ENCODE measurements at regions not wholly inside any gene's neighbourhood (a gene's known extent, or its start where the extent isn't known, plus 50 kb on each side); places are given as distances from the start of the nearest gene placed in this dataset.
"Not testable (repeated sequence)": the region's sequence is repeated elsewhere in the genome, so short reads cannot be mapped to it uniquely, and the experiment has no call there.

DNA sequence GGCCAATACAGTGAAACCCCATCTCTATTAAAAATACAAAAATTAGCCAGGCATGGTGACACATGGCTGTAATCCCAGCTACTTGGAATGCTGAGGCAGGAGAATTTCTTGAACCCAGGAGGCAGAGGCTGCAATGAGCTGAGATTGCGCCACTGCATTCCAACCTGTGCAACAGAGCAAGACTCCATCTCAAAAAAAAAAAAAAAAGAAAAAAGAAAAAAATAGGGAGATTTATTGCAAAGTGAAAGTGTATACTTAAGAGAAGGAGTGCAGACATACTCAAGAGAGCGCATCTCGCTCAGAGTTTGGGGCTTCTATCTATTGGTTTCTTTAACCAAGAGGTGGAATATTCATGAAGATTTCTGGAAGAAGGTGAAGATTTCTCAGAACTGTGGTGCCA lies 708.4 kb downstream of the XPNPEP1 start:
- 90% methylated on average over 2 of the region's 3 CpGs for WGBS (ENCODE audit: insufficient coverage)
- POLR2A ChIA-PET, CTCF ChIA-PET: not testable (repeated sequence)

DNA sequence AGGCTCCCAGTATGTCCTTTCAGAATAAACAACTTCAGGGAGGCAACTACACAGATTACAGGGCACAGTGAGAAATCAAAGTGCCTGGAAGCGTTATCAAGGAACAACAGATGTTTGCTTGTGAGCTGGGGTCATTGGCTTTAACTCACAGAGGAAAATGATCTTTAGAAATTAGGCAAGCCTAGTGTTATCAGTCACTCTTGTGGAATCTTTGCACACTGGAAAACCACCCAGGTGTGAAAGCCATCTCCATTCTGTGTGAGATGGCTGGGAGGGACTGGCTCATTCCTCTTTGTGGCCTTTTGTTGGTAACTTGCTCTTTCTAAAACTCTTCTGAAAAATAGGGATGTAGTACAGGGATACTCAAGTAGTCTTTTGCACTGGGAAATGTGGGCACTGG lies 716.0 kb downstream of the XPNPEP1 start:
- Histone ChIP-seq H3K36me3 (ENCODE audit: control insufficient read depth in 4 of 4, insufficient read depth in 4 of 4, low read length in 3 of 4) (no peaks in the 10 kb centered on the region), H3K4me1 (ENCODE audit: control extremely low read depth in 1 of 4, control insufficient read depth in 4 of 4, insufficient read depth in 4 of 4, low read length in 3 of 4) (no peaks in the 10 kb centered on the region), H3K9me3 (ENCODE audit: control extremely low read depth in 1 of 5, control insufficient read depth in 4 of 5, insufficient read depth in 2 of 5, low read depth in 1 of 5, low read length in 4 of 5) (no peaks in the 10 kb centered on the region), H3K4me3 (ENCODE audit: control insufficient read depth in 1 of 7, extremely low read depth in 1 of 7, insufficient read depth in 4 of 7, low read depth in 2 of 7, low read length in 6 of 7) (no peak overlapping the region), H3K27ac (ENCODE audit: insufficient read depth in 1 of 2, low read depth in 1 of 2, low read length in 2 of 2, poor library complexity in 1 of 2, severe bottlenecking in 2 of 2) (no peak overlapping the region), H3K27me3 (replicated peaks in 2 of 5; ENCODE audit: control insufficient read depth in 4 of 5, insufficient read depth in 5 of 5, low read length in 4 of 5) (no peaks in the 10 kb centered on the region)
- DNase-seq, result no peak
- ChIA-PET CTCF (no interaction called here), POLR2A (no interaction called here)
- 78% methylated on average over 1 of the region's 1 CpG for WGBS (ENCODE audit: insufficient coverage)

More for the DNA sequence above, 708.4 kb downstream of the XPNPEP1 start:
- H3K27me3 ChIP-seq (replicated peaks in 2 of 5; ENCODE audit: control insufficient read depth in 4 of 5, insufficient read depth in 5 of 5, low read length in 4 of 5); H3K36me3 ChIP-seq (ENCODE audit: control insufficient read depth in 4 of 4, insufficient read depth in 4 of 4, low read length in 3 of 4); H3K9me3 ChIP-seq (ENCODE audit: control extremely low read depth in 1 of 5, control insufficient read depth in 4 of 5, insufficient read depth in 2 of 5, low read depth in 1 of 5, low read length in 4 of 5); DNase-seq; H3K4me1 ChIP-seq (ENCODE audit: control extremely low read depth in 1 of 4, control insufficient read depth in 4 of 4, insufficient read depth in 4 of 4, low read length in 3 of 4); H3K27ac ChIP-seq (ENCODE audit: insufficient read depth in 1 of 2, low read depth in 1 of 2, low read length in 2 of 2, poor library complexity in 1 of 2, severe bottlenecking in 2 of 2); H3K4me3 ChIP-seq (ENCODE audit: control insufficient read depth in 1 of 7, extremely low read depth in 1 of 7, insufficient read depth in 4 of 7, low read depth in 2 of 7, low read length in 6 of 7): not testable (repeated sequence)

DNA sequence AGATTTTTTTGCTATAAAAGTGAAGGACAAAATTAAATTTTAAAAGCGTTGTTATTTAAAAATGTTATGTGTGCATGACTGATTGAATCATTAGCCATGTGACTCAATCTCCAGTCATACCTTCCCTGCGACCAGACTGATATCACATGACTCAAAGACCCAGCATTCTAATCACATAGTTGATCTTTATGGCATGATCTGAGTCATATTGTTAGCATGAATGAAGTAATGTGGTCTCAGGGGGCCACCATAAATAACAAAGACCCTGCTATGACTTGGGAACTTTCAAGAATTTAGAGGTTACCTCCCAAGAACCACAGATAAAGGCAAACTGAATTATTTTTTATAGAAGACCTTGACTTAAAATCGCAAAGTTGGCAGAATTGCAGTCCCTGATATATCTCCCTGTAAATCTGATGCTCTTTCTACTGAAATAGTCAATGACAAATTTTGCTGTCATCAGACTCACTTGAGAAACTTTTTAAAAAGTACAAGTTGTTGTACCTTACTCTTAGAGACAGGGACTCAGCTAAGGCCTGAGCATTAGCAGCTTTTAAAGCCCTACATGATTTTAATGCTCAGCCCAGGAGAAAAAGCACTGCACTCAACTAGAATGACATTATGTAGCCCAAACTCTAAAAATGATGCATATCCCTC lies 717.3 kb downstream of the XPNPEP1 start:
- ChIA-PET CTCF (no interaction called here), POLR2A (no interaction called here)
- H3K4me3 ChIP-seq (ENCODE audit: control insufficient read depth in 1 of 7, extremely low read depth in 1 of 7, insufficient read depth in 4 of 7, low read depth in 2 of 7, low read length in 6 of 7), result no peak overlapping the region
- DNase-seq, result no peak
- H3K4me1 ChIP-seq (ENCODE audit: control extremely low read depth in 1 of 4, control insufficient read depth in 4 of 4, insufficient read depth in 4 of 4, low read length in 3 of 4), result no peaks in the 10 kb centered on the region
- 100% methylated on average over 1 of the region's 3 CpGs for WGBS (ENCODE audit: insufficient coverage)
- no peaks in the 10 kb centered on the region for H3K9me3 ChIP-seq (ENCODE audit: control extremely low read depth in 1 of 5, control insufficient read depth in 4 of 5, insufficient read depth in 2 of 5, low read depth in 1 of 5, low read length in 4 of 5)
- no peak overlapping the region for H3K27ac ChIP-seq (ENCODE audit: insufficient read depth in 1 of 2, low read depth in 1 of 2, low read length in 2 of 2, poor library complexity in 1 of 2, severe bottlenecking in 2 of 2)
- H3K27me3 ChIP-seq (replicated peaks in 2 of 5; ENCODE audit: control insufficient read depth in 4 of 5, insufficient read depth in 5 of 5, low read length in 4 of 5), result no peaks in the 10 kb centered on the region
- H3K36me3 ChIP-seq (ENCODE audit: control insufficient read depth in 4 of 4, insufficient read depth in 4 of 4, low read length in 3 of 4), result no peaks in the 10 kb centered on the region

DNA sequence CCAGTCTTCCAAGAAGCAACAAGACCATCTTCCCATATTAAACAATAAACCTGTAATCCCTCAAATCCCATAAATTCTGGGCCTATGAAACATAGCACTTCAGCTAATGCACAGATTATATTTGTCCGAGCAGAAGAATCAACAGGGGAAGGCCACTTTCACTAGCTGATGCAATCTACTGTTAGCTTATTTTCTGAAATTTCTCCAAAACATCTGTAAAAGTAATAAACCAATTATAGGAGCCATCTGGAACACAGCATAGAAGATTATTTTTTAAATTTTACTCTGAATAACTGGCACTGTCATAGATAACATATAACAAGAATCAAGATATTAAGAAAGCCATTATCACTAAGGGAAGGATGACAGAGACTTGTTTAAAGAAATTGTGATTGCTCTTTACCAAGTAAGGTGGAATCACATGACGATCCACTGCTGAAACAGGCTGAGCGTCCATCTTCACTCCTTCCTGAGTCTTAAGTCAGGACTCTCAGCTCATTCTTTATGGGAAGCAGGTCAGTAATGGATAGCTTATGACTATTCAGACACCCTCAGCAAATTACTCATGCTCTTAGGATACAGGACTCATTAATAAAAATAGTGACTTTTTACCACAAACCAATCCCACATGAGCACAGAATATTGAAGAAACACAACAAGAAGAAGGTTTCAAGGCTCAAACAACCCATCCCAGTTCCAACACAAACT lies 719.5 kb downstream of the XPNPEP1 start:
- ChIA-PET POLR2A (no interaction called here), CTCF (no interaction called here)
- no peaks in the 10 kb centered on the region for H3K36me3 ChIP-seq (ENCODE audit: control insufficient read depth in 4 of 4, insufficient read depth in 4 of 4, low read length in 3 of 4)
- no peaks in the 10 kb centered on the region for H3K27me3 ChIP-seq (replicated peaks in 2 of 5; ENCODE audit: control insufficient read depth in 4 of 5, insufficient read depth in 5 of 5, low read length in 4 of 5)
- no peak overlapping the region for H3K4me3 ChIP-seq (ENCODE audit: control insufficient read depth in 1 of 7, extremely low read depth in 1 of 7, insufficient read depth in 4 of 7, low read depth in 2 of 7, low read length in 6 of 7)
- no peak overlapping the region for H3K27ac ChIP-seq (ENCODE audit: insufficient read depth in 1 of 2, low read depth in 1 of 2, low read length in 2 of 2, poor library complexity in 1 of 2, severe bottlenecking in 2 of 2)
- no peak for DNase-seq
- H3K4me1 ChIP-seq (ENCODE audit: control extremely low read depth in 1 of 4, control insufficient read depth in 4 of 4, insufficient read depth in 4 of 4, low read length in 3 of 4), result no peaks in the 10 kb centered on the region
- WGBS (ENCODE audit: insufficient coverage), result 100% methylated on average over 2 of the region's 3 CpGs
- H3K9me3 ChIP-seq (ENCODE audit: control extremely low read depth in 1 of 5, control insufficient read depth in 4 of 5, insufficient read depth in 2 of 5, low read depth in 1 of 5, low read length in 4 of 5), result no peaks in the 10 kb centered on the region

DNA sequence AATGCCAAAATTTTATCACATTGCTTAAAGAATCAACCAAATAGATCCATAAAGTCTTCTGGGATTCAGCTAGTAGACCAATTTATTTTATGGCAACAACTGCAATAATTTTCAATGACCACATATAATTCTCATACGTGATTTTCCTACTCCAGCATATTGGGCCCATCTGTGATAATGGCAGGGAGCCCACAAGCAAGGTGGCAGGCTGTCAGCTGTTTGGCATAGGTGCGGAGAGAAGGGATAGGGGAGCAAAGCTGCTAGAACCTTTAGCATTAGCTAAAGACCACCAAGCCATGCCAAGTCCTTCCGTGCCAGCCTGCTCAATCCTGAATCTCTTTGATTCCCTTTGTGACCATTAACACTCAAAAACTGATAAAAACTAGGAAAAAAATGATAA lies 721.2 kb downstream of the XPNPEP1 start:
- Histone ChIP-seq H3K4me1 (ENCODE audit: control extremely low read depth in 1 of 4, control insufficient read depth in 4 of 4, insufficient read depth in 4 of 4, low read length in 3 of 4) (no peaks in the 10 kb centered on the region), H3K4me3 (ENCODE audit: control insufficient read depth in 1 of 7, extremely low read depth in 1 of 7, insufficient read depth in 4 of 7, low read depth in 2 of 7, low read length in 6 of 7) (no peak overlapping the region), H3K36me3 (ENCODE audit: control insufficient read depth in 4 of 4, insufficient read depth in 4 of 4, low read length in 3 of 4) (no peaks in the 10 kb centered on the region), H3K27me3 (replicated peaks in 2 of 5; ENCODE audit: control insufficient read depth in 4 of 5, insufficient read depth in 5 of 5, low read length in 4 of 5) (no peaks in the 10 kb centered on the region), H3K9me3 (ENCODE audit: control extremely low read depth in 1 of 5, control insufficient read depth in 4 of 5, insufficient read depth in 2 of 5, low read depth in 1 of 5, low read length in 4 of 5) (no peaks in the 10 kb centered on the region), H3K27ac (ENCODE audit: insufficient read depth in 1 of 2, low read depth in 1 of 2, low read length in 2 of 2, poor library complexity in 1 of 2, severe bottlenecking in 2 of 2) (no peak overlapping the region)
- CTCF ChIA-PET, result no interaction called here
- no peak for DNase-seq
- 93% methylated on average over 2 of the region's 3 CpGs for WGBS (ENCODE audit: insufficient coverage)
- POLR2A ChIA-PET, result no interaction called here

DNA sequence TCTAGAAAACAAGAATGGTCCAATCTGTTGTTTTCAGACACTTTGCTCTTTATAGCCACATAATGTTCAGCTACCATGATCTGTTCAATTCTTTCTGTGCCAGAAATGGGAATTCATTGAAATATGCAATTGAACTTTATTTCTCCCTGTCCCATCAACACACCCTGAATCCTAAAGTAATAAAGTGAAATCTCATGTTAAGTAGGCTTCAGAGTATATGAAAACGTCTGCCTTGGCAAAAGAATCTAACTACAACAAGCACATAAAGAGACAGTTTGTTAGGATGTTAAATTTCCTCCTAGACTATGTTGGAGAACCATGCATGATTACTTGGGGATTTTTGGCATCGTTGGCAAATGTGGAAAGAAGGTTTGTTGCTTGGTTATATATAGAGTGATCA lies 722.7 kb downstream of the XPNPEP1 start:
- H3K4me3 ChIP-seq (ENCODE audit: control insufficient read depth in 1 of 7, extremely low read depth in 1 of 7, insufficient read depth in 4 of 7, low read depth in 2 of 7, low read length in 6 of 7), result no peak overlapping the region
- H3K4me1 ChIP-seq (ENCODE audit: control extremely low read depth in 1 of 4, control insufficient read depth in 4 of 4, insufficient read depth in 4 of 4, low read length in 3 of 4), result no peaks in the 10 kb centered on the region
- H3K27ac ChIP-seq (ENCODE audit: insufficient read depth in 1 of 2, low read depth in 1 of 2, low read length in 2 of 2, poor library complexity in 1 of 2, severe bottlenecking in 2 of 2), result no peak overlapping the region
- no peaks in the 10 kb centered on the region for H3K36me3 ChIP-seq (ENCODE audit: control insufficient read depth in 4 of 4, insufficient read depth in 4 of 4, low read length in 3 of 4)
- WGBS (ENCODE audit: insufficient coverage), result no CpG with 5 or more reads among the region's 2 CpGs
- POLR2A ChIA-PET, result no interaction called here
- CTCF ChIA-PET, result no interaction called here
- no peaks in the 10 kb centered on the region for H3K9me3 ChIP-seq (ENCODE audit: control extremely low read depth in 1 of 5, control insufficient read depth in 4 of 5, insufficient read depth in 2 of 5, low read depth in 1 of 5, low read length in 4 of 5)
- no peaks in the 10 kb centered on the region for H3K27me3 ChIP-seq (replicated peaks in 2 of 5; ENCODE audit: control insufficient read depth in 4 of 5, insufficient read depth in 5 of 5, low read length in 4 of 5)
- DNase-seq, result no peak

DNA sequence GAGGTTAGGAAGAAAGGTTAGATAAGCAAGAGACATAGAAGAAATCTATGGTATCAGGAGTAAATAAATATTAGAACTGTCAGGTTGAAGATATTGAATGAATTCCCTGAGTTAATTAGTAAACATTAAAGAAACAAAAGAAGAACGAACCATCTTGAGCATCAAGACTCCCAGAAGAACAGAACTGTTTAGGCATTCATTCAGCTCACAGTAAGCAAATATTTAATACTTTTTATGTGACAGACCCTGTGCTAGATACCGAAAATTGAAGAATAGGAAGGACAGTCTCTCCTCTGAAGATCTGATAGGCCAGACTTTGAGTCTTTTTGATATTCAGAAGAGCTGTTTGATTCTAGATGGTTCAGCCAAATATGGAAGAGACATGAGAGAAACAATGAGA lies 731.5 kb downstream of the XPNPEP1 start:
- no peak for DNase-seq
- Histone ChIP-seq H3K36me3 (ENCODE audit: control insufficient read depth in 4 of 4, insufficient read depth in 4 of 4, low read length in 3 of 4) (no peaks in the 10 kb centered on the region), H3K27me3 (replicated peaks in 2 of 5; ENCODE audit: control insufficient read depth in 4 of 5, insufficient read depth in 5 of 5, low read length in 4 of 5) (no peaks in the 10 kb centered on the region), H3K4me3 (ENCODE audit: control insufficient read depth in 1 of 7, extremely low read depth in 1 of 7, insufficient read depth in 4 of 7, low read depth in 2 of 7, low read length in 6 of 7) (no peak overlapping the region), H3K9me3 (ENCODE audit: control extremely low read depth in 1 of 5, control insufficient read depth in 4 of 5, insufficient read depth in 2 of 5, low read depth in 1 of 5, low read length in 4 of 5) (peaks cover 0 to 13% (median 2%) of the 10 kb centered on the region in 5 experiments), H3K4me1 (ENCODE audit: control extremely low read depth in 1 of 4, control insufficient read depth in 4 of 4, insufficient read depth in 4 of 4, low read length in 3 of 4) (no peaks in the 10 kb centered on the region), H3K27ac (ENCODE audit: insufficient read depth in 1 of 2, low read depth in 1 of 2, low read length in 2 of 2, poor library complexity in 1 of 2, severe bottlenecking in 2 of 2) (no peak overlapping the region)
- WGBS (ENCODE audit: insufficient coverage), result 89% methylated on average over 1 of the region's 2 CpGs
- POLR2A ChIA-PET, result no interaction called here
- CTCF ChIA-PET, result no interaction called here

Data from common myeloid progenitor, CD34-positive (primary cell).